ENCODE measurements at regions not wholly inside any gene's neighbourhood (a gene's known extent, or its start where the extent isn't known, plus 50 kb on each side); places are given as distances from the start of the nearest gene placed in this dataset.

- TF ChIP-seq, protein P1, sequence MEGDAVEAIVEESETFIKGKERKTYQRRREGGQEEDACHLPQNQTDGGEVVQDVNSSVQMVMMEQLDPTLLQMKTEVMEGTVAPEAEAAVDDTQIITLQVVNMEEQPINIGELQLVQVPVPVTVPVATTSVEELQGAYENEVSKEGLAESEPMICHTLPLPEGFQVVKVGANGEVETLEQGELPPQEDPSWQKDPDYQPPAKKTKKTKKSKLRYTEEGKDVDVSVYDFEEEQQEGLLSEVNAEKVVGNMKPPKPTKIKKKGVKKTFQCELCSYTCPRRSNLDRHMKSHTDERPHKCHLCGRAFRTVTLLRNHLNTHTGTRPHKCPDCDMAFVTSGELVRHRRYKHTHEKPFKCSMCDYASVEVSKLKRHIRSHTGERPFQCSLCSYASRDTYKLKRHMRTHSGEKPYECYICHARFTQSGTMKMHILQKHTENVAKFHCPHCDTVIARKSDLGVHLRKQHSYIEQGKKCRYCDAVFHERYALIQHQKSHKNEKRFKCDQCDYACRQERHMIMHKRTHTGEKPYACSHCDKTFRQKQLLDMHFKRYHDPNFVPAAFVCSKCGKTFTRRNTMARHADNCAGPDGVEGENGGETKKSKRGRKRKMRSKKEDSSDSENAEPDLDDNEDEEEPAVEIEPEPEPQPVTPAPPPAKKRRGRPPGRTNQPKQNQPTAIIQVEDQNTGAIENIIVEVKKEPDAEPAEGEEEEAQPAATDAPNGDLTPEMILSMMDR (IDR thresholded peaks at IDR 0.05; ENCODE audit: low read length) = no peak
- no peak for TF ChIP-seq EZH2phosphoT487 (IDR thresholded peaks at IDR 0.05; ENCODE audit: low read length)
- TF ChIP-seq EZH2 (optimal IDR thresholded peaks at IDR 0.05; ENCODE audit: low read depth, low read length) = no peak
These were observed 88.2 kb upstream of the DPP10 start for GRCh38 chr2:114354199-114354598.
